Common myeloid progenitor, CD34-positive (primary cell): ENCODE measurements at regions not wholly inside any gene's neighbourhood (a gene's known extent, or its start where the extent isn't known, plus 50 kb on each side); places are given as distances from the start of the nearest gene placed in this dataset.
"Not testable (repeated sequence)": the region's sequence is repeated elsewhere in the genome, so short reads cannot be mapped to it uniquely, and the experiment has no call there.

Experiments
- CTCF ChIA-PET: fragments of 350-600 bp; sonication (Branson Sonifier 250); formaldehyde crosslinking; loops from one replicate; lab custom pipeline; 2021; ENCODE audit warnings: antibody characterized with exemption; lab: Charles Lee
- POLR2A ChIA-PET: fragments of 350-600 bp; sonication (Branson Sonifier 250); formaldehyde crosslinking; loops from one replicate; lab custom pipeline; 2021; ENCODE audit warnings: antibody characterized with exemption; lab: Charles Lee
- DNase-seq, 3 donors: peaks; one replicate each; pipeline versions ENCODE4 v3.0.0 to v3.0.0-alpha.2; 2013
- H3K27ac ChIP-seq, 2 experiments: 1 replicate in 1 of 2; 2 replicates in 1 of 2; pipeline ENCODE4 v1.7.0; 2013; ENCODE audit warnings: inconsistent platforms in 2 of 2, low read length in 2 of 2, mild to moderate bottlenecking in 2 of 2, low read depth in 1 of 2, moderate library complexity in 1 of 2; ENCODE audit not compliant: severe bottlenecking in 2 of 2, insufficient read depth in 1 of 2, poor library complexity in 1 of 2
- H3K27me3 ChIP-seq, 5 experiments: replicated peaks in 2 of 5; 1 replicate in 3 of 5; 2 replicates in 2 of 5; pipeline versions ENCODE4 v1.6.1 to v1.7.0; 2013; ENCODE audit warnings: low read length in 4 of 5, mild to moderate bottlenecking in 2 of 5, moderate library complexity in 2 of 5, inconsistent platforms in 1 of 5; ENCODE audit not compliant: insufficient read depth in 5 of 5, control insufficient read depth in 4 of 5
- H3K36me3 ChIP-seq, 4 experiments: 1 replicate in 2 of 4; 2 replicates in 2 of 4; pipeline versions ENCODE4 v1.6.1 to v1.7.0; 2013; ENCODE audit warnings: low read length in 3 of 4, control low read depth in 1 of 4, mild to moderate bottlenecking in 1 of 4; ENCODE audit not compliant: control insufficient read depth in 4 of 4, insufficient read depth in 4 of 4
- H3K4me1 ChIP-seq, 4 experiments: 1 replicate in 3 of 4; 2 replicates in 1 of 4; pipeline versions ENCODE4 v1.6.1 to v1.7.1; 2013; ENCODE audit warnings: low read length in 3 of 4, mild to moderate bottlenecking in 3 of 4, control low read depth in 1 of 4, inconsistent platforms in 1 of 4, moderate library complexity in 1 of 4; ENCODE audit not compliant: control insufficient read depth in 4 of 4, insufficient read depth in 4 of 4; ENCODE audit errors: control extremely low read depth in 1 of 4
- H3K4me3 ChIP-seq, 7 experiments: 1 replicate in 4 of 7; 2 replicates in 3 of 7; pipeline versions ENCODE4 v1.5.1 to v1.7.0; 2013; ENCODE audit warnings: mild to moderate bottlenecking in 7 of 7, low read length in 6 of 7, moderate library complexity in 6 of 7, inconsistent platforms in 2 of 7, low read depth in 2 of 7, control low read depth in 1 of 7; ENCODE audit not compliant: insufficient read depth in 4 of 7, control insufficient read depth in 1 of 7; ENCODE audit errors: extremely low read depth in 1 of 7
- H3K9me3 ChIP-seq, 5 experiments: 1 replicate in 4 of 5; 2 replicates in 1 of 5; pipeline versions ENCODE4 v1.6.1 to v1.7.1; 2013; ENCODE audit warnings: low read length in 4 of 5, mild to moderate bottlenecking in 2 of 5, inconsistent platforms in 1 of 5, low read depth in 1 of 5, moderate library complexity in 1 of 5; ENCODE audit not compliant: control insufficient read depth in 4 of 5, insufficient read depth in 2 of 5; ENCODE audit errors: control extremely low read depth in 1 of 5
- WGBS: methylation state at CpG from one replicate; pipeline ENCODE4 v1.1.5; 2013; ENCODE audit not compliant: insufficient coverage; 5-methylcytosine and 5-hydroxymethylcytosine counted together

DNA sequence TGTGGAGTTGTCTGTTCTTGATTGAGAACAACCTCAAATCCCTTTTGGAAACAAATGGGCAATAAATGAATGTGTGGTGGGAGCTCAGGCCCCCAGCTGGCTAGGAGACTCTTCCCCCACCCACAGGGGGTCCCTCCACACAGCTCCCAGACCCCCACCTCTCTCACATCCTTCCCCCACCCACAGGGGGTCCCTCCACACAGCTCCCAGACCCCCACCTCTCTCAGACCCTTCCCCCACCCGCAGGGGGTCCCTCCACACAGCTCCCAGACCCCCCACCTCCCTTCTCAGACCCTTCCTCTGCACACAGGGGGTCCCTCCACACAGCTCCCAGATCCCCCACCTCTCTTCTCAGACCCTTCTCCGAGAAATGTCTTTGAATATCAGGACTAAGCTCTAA, 79.0 kb upstream of the CTDP1 start:
- ChIA-PET POLR2A (interaction anchor here (0.8 to 1.0 kb wide), 2 partner anchors 14 to 45 kb away, joined by 3 read pairs; no protein-coding TSS in a partner anchor), CTCF (no interaction called here)
- DNase-seq: no peak
- H3K9me3 ChIP-seq: no peaks in the 10 kb centered on the region
- H3K27me3 ChIP-seq: peaks cover 0 to 6% (median 3%) of the 10 kb centered on the region in 5 experiments
- H3K27ac ChIP-seq: no peak overlapping the region
- H3K36me3 ChIP-seq: no peaks in the 10 kb centered on the region
- no peak overlapping the region for H3K4me3 ChIP-seq
- peaks cover 0 to 7% (median 2%) of the 10 kb centered on the region in 4 experiments for H3K4me1 ChIP-seq
- WGBS: 100% methylated on average over 2 of the region's 2 CpGs

DNA sequence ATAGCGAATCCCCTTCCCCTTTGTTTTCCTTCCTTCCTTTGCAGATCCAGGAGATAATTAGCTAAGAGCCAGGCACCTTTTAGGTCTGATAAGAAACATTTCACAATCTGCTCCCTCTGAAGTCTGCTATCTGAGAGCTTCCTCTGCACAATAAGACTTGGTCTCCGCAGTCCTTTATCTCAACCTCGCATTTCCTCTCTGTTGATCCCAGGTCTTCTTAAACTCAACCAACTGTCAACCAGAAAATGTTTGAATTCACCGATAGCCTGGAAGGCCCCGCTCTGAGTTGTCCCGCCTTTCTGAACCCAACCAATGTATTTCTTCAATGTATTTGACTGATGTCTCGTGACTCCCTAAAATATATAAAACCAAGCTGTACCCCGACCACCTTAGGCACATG, 78.4 kb upstream of the CTDP1 start:
- H3K27ac ChIP-seq: no peak overlapping the region
- CTCF ChIA-PET: interaction anchor here (1.0 to 1.6 kb wide), 2 partner anchors 27 to 208 kb away, joined by 3 read pairs; no protein-coding TSS in a partner anchor
- 37% methylated on average over 8 of the region's 8 CpGs for WGBS

DNA sequence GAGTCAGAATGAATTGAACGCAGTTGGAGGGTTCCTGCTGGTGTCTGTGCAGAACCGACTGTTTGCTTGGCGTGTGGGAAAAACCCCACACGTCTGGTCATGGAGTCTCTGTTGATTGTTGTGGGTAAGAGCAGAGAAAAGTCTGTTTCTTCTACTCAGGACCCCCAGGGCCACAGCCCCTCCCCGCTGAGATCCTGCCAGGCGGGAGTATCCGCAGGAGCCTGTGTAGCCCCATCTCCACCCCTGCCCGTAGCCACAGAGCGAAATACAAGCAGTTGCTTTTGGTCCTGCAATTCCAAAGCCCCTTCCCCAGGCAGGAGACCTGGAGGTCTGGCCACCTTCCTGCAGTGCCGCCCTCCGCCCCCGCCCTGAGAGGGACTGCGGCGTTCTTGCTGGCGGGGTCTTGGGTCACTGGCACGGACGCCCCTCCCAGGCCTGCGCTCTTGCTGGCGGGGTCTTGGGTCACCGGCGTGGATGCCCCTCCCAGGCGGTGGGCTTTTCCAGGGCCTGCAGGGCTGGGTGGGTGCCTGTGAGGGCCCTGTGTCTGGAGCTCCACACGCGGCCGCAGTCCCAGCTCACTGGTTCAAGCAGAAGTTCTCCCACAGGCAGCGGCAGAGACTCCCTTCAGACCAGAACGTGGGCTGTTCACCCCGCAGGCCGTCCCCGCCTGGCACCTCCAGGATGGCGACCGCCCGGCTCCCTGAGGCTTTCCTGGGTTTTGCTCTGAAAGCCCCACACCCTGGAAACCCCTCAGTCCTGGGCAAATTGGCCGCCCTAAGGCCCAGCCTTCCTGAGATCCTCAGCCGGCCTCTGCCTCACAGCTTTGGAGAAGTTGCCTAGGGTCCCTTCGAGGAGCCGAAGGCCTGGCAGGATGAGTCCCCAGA, 76.0 kb upstream of the CTDP1 start:
- peaks cover 0 to 8% (median 2%) of the 10 kb centered on the region in 4 experiments for H3K4me1 ChIP-seq
- no peaks in the 10 kb centered on the region for H3K9me3 ChIP-seq
- H3K4me3 ChIP-seq: no peak overlapping the region
- 97% methylated on average over 34 of the region's 37 CpGs for WGBS
- ChIA-PET CTCF (interaction anchor here (1.5 kb wide), 1 partner anchor 23 kb away, joined by 3 read pairs; no protein-coding TSS in a partner anchor), POLR2A (no interaction called here)
- no peak for DNase-seq
- H3K27ac ChIP-seq: no peak overlapping the region
- H3K27me3 ChIP-seq: no peaks in the 10 kb centered on the region
- no peaks in the 10 kb centered on the region for H3K36me3 ChIP-seq

More for the DNA sequence above, 78.4 kb upstream of the CTDP1 start:
- DNase-seq: peak; percentile 50 to 82 (median 68)
- H3K36me3 ChIP-seq: no peaks in the 10 kb centered on the region
- POLR2A ChIA-PET: interaction anchor here (0.8 to 1.0 kb wide), 2 partner anchors 13 to 46 kb away, joined by 3 read pairs; no protein-coding TSS in a partner anchor
- H3K4me1 ChIP-seq: peaks cover 0 to 7% (median 2%) of the 10 kb centered on the region in 4 experiments
- H3K9me3 ChIP-seq: no peaks in the 10 kb centered on the region
- no peak overlapping the region for H3K4me3 ChIP-seq
- peaks cover 0 to 5% (median 3%) of the 10 kb centered on the region in 5 experiments for H3K27me3 ChIP-seq

DNA sequence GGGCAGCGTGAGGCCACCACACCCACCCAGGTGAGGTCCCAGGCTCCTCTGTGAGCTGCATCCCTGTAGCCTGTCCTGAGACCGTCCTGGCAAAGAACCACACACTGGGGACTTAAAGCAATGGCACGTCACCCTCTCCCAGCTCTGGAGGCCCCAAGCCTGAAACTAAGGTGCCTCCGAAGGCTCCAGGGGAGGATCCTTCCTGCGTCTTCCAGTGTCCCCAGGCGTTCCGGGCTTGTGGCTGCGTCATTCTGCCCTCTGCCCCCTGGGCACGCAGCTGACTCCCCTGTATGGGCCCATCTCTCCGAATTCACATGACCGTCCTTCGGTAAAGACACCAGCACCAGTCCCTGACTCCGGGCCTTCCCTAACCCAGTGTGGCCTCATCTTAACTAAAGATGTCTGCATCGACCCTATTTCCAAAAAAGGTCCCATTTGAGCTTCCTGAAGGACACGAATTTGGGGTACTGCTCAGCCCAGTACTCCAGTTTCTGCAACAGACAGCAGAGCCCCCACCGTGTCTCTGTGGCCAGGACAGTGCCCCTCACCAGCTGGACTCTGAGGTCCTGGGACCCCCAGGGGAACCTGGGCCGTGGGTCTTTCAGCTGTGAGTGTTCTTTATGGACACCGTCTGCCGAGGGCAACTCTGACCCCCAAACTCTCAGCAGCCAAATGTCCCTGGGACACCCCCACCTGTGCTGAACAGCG, 75.2 kb upstream of the CTDP1 start:
- DNase-seq: no peak
- POLR2A ChIA-PET: no interaction called here

DNA sequence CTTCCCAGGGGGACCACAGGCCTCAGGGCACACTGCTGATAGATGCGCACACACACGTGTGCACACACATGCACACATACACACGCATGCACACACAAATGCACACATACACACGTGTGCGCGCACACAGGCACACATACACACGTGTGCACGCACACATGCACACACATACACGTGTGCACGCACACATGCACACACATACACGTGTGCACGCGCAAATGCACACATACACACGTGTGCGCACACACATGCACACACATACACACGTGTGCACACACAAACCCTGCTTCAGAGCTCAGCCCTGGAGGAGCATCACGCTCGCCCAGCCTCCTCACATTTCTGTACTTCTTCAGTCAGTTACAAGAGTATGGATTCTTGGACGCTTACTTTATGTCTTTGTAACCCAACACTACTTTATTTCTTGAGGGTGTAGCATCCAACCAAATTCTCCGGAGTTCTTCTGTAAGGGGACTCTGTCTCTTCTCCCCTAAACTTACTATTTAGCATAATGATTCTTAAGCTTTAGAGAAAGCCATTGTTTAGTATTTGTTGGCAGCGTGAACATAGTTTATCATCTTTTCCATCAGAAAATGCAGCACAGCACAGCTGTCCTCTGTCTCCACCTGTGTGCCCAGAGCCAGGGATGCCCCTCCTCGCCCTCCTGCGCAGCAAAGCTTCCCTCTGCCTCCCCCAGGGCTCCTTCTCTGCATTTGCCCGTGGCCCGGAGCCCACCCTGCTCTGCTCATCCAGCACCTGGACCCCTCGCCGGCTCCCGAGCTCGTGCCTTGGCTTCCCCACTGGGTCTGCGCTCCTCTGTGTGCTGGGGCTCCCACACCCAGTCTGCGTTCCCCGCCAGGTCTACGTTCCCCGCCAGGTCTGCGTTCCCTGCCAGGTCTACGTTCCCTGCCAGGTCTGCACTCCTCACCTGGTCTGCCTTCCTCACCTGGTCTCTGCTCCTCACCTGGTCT, 74.4 kb upstream of the CTDP1 start:
- Histone ChIP-seq H3K36me3 (no peaks in the 10 kb centered on the region), H3K27ac (no peak overlapping the region), H3K27me3 (no peaks in the 10 kb centered on the region), H3K9me3 (no peaks in the 10 kb centered on the region), H3K4me1 (peaks cover 0 to 15% (median 5%) of the 10 kb centered on the region in 4 experiments), H3K4me3 (no peak overlapping the region)
- DNase-seq: no peak
- ChIA-PET CTCF (interaction anchor here (0.7 to 1.5 kb wide), 2 partner anchors 11 to 24 kb away, joined by 3 read pairs; no protein-coding TSS in a partner anchor), POLR2A (interaction anchor here (0.5 kb wide), 1 partner anchor 328 kb away, joined by 4 read pairs; no protein-coding TSS in a partner anchor)
- 95% methylated on average over 31 of the region's 36 CpGs for WGBS

More for the DNA sequence above, 75.2 kb upstream of the CTDP1 start:
- CTCF ChIA-PET: interaction anchor here (1.5 kb wide), 1 partner anchor 24 kb away, joined by 3 read pairs; no protein-coding TSS in a partner anchor
- H3K27ac ChIP-seq: no peak overlapping the region
- 96% methylated on average over 20 of the region's 20 CpGs for WGBS
- no peaks in the 10 kb centered on the region for H3K9me3 ChIP-seq
- peaks cover 0 to 15% (median 5%) of the 10 kb centered on the region in 4 experiments for H3K4me1 ChIP-seq
- H3K4me3 ChIP-seq: no peak overlapping the region
- H3K36me3 ChIP-seq: no peaks in the 10 kb centered on the region
- H3K27me3 ChIP-seq: no peaks in the 10 kb centered on the region

DNA sequence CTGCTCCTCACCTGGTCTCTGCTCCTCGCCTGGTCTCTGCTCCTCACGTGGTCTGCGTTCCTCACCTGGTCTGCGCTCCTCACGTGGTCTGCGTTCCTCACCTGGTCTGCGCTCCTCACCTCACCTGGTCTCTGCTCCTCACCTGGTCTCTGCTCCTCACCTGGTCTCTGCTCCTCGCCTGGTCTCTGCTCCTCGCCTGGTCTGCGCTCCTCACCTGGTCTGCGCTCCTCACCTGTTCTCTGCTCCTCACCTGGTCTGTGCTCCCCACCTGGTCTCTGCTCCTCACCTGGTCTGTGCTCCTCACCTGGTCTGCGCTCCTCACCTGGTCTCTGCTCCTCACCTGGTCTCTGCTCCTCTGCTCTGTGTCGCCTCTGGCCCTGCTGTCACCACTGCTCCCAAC, 73.5 kb upstream of the CTDP1 start:
- H3K27ac ChIP-seq, H3K9me3 ChIP-seq, POLR2A ChIA-PET, CTCF ChIA-PET, DNase-seq, H3K27me3 ChIP-seq, H3K4me3 ChIP-seq, H3K36me3 ChIP-seq: not testable (repeated sequence)
- 98% methylated on average over 12 of the region's 13 CpGs for WGBS
- peaks cover 0 to 13% (median 5%) of the 10 kb centered on the region in 4 experiments for H3K4me1 ChIP-seq
